Daoy (cell line): ENCODE measurements at regions not wholly inside any gene's neighbourhood (a gene's known extent, or its start where the extent isn't known, plus 50 kb on each side); places are given as distances from the start of the nearest gene placed in this dataset.
A peak's percentile ranks its signal among the peaks of the same experiment; 100 is the strongest.

Experiments used
- DNase-seq: peaks from one replicate; pipeline ENCODE4 v3.0.0-alpha.2; 2015; ENCODE audit warnings: low read depth

GRCh38 chr11:27193434-27194225 is 153.0 kb downstream of the BBOX1 start:
- DNase-seq, result no peak

DNA sequence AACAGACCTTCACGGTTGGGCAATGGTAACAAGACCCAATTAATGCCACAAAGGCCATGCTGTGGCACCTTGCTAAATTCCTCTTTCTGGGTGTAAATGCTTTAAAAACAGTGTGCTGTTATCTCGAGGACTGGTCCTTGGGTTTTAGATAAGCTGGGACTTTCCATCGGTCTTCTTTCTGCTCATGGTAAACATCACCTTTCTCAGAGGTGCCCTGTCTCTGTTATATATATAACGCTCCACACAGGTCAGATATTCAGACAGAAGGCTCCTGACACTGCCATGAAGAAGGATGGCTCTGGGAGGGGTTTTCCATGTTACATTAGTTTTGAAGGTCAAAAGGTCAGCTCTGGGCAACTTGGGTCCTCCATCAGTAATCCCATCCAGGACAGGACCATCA is 151.6 kb downstream of the BBOX1 start:
- DNase-seq, result no peak

DNA sequence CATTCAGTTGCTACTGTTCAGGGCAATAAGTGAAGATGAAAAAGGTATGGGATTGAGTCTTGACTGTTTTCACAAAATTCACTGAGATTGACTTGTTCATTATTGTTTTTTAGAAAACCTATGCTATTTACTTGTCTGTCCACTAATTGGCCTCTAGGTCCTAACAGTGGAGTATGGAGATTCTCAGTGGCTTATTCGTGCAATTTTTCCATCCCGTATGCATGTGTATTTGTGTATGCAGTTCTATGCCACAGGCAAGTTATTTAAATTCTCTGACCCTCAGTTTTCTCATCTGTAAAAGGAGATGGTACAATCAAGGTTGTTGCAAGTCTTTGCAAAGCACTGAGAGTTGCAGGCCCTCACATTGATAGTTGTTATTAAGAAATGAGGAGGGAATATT is 151.0 kb downstream of the BBOX1 start:
- DNase-seq, result no peak

DNA sequence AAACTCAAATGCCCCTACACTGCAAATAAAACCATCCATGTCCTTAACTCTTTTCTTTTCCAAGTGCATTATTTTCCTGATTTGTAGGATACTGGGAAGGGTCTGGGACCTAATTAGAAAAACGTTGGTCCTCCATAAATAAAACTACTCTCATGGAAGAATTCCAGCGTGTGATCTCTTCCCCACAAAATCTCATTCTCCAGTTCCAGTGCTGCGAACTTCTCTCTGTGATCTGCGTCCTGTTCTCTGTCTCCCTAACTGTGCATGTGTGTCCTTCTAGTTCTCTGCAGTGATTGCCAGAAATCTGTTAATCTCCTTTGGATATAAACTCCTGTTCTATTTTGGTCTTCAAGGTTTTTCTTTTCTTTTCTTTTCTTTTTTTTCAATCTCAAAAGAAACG is 148.1 kb downstream of the BBOX1 start:
- no peak for DNase-seq

- no peak for DNase-seq
These were observed 147.4 kb downstream of the BBOX1 start for GRCh38 chr11:27187848-27188621.

DNA sequence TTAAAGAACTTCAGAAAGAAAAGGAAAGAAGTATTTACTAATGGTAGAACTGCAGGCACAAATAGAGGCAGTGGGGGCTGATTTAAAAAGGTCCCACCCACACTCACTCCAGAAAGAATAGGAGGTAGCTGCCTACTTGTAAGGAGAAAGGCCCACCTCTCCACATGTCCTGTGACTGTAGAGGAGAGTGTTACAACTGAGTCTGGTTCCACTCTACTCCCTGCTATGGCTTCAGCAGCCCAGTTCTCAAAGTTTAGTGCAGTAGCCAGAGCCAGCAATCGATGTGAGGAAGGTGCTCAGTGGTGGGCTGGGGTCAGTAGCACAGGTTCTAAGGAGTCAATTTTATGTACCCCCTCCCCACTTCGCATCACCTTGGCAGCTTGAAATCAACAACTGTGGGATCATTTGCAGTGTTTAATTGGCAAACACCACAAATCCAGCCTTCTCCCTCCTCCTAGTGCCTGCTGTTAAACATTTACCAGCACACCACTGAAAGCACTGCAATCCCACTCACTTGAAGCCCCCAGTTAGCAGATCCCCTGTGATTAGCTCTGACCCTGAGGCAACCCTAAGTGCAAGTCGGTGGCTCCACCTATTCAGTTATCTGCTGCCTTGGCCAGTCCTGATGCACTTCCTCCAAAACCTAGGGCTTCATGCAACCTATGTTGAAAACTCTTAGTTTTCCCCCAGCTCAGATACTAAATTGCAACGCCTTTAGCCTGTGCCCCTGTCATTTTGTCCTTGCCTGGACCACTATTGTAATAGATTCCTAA is 146.6 kb downstream of the BBOX1 start:
- no peak for DNase-seq

DNA sequence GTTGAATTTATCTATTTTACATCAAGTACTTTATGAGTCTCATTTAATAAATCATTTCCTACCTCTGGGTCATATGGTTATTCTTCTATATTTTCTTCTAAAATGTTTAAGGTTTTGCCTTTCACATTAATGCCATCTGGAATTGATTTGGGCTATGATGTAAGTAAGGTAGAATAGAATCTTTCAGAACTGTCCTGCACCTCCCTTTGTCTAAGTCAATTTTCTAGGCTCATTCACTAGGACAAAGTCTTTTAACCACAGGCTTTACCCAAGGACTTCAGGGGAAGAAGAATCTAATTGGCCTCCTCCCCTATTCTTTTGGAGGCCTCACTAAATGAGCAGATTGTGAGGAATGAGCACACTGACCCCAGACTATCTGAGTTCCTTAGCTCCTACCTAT is 146.0 kb downstream of the BBOX1 start:
- no peak for DNase-seq

DNA sequence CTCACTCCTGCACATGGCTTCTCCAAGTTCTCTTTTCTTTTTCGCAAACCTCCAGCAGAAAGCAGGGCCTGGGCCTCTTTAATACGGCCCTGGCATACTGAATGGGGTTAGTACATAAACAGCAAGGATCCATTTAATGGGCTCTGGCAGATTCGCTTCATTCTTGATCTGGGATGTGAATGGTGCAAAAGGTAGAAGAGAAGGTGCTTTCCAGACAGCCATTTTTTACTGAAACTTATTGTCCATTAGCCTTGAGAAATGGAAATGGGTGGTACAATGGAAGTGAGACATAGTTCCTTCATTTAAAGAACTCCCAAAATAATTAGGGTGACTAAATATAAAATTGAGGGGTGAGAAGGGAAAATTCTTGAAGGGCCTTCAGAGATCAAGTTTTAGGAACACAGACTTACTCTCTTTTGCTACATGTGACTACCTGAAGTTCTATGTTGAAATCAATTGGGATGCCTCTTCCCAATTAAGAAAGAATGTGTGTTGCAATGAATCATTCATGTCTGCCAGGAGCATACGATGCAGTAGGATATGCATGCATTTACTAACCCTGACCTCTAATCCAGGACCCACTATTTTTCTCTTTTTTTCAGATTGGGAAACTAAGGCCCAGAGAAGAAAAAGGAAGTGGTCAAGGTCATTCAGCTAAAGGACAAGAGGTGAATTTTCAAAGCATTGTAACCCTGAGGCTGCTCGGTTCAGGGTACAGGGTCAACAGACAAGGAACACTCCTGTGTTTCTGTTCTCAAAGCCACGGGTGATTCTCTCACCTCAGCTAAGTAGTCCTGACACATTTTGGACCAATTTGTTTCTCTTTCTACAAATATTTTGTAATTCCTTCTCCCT is 144.1 kb downstream of the BBOX1 start:
- no peak for DNase-seq

DNA sequence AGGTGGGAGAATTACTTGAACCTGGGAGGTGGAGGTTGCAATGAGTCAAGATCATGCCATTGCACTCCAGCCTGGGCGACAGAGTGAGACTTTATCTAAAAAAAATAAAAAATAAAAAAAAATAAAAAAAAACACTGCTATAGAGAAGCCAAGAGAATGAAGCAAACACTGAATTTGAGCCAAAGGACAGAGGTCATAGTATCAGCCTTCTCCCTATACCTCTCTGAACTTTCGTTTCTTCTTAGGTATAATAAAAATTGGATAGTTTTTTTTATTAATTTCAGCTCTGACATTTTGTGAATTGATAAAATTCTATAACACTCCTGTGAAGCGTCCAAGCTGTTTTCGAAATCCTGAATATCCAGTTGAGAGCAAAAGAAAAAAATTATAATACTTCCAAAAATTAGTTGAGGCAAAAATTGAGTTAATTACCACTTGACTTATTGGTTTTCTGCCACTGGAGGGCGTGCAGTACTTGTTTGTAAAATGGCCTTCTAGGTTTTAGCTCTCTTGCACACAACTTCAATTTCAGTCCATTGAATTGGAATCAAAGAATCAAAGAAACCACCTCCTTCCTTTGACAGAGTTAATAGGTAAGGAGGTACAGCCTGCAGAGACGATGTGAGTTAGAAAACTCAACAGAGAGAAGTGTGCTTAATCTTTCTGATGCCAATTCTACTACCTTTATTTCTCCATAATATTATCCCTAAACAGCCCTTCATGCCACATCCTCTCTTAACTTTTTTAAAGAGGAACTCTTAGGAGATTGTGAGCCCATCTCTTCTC is 143.2 kb downstream of the BBOX1 start:
- DNase-seq, result peak; percentile 69

GRCh38 chr11:27179334-27179733 is 138.7 kb downstream of the BBOX1 start:
- no peak for DNase-seq

- no peak for DNase-seq
These were observed 138.2 kb downstream of the BBOX1 start for GRCh38 chr11:27178859-27179258.
